IPS-15b (cell line): ENCODE measurements at regions not wholly inside any gene's neighbourhood (a gene's known extent, or its start where the extent isn't known, plus 50 kb on each side); places are given as distances from the start of the nearest gene placed in this dataset.

Experiments used
- H3K27me3 ChIP-seq: one replicate; pipeline ENCODE4 v1.6.1; 2013; ENCODE audit warnings: low read length; ENCODE audit not compliant: control insufficient read depth, insufficient read depth
- H3K36me3 ChIP-seq: one replicate; pipeline ENCODE4 v1.6.1; 2013; ENCODE audit warnings: low read length; ENCODE audit not compliant: control insufficient read depth, insufficient read depth
- H3K4me1 ChIP-seq: one replicate; pipeline ENCODE4 v1.6.1; 2013; ENCODE audit warnings: mild to moderate bottlenecking, low read length; ENCODE audit not compliant: control insufficient read depth, insufficient read depth
- H3K4me3 ChIP-seq: one replicate; pipeline ENCODE4 v1.5.1; 2013; ENCODE audit warnings: low read depth, low read length
- H3K9ac ChIP-seq: one replicate; pipeline ENCODE4 v1.6.1; 2013; ENCODE audit warnings: low read depth, mild to moderate bottlenecking, low read length
- H3K9me3 ChIP-seq: one replicate; pipeline ENCODE4 v1.6.1; 2013; ENCODE audit warnings: mild to moderate bottlenecking, low read length; ENCODE audit not compliant: control insufficient read depth, insufficient read depth

DNA sequence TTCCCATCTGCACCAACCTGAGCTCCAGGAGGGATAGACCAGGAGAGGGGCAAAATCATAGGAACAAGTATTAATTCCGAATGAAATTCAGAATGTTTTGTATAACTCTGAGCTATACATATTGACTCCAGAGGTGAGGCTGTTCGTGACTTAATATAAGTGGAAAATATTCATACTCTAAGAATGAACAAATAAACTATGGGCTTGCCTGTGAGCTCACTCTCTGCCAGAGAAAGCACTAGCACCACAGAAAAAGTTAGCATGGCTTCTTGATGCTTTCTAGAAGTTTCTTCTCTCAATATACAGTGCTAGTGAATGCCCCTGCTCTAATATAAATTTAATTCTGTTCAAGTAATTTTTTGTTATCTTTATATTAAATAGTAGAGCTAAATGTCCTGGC, 1536.4 kb upstream of the FLRT2 start:
- Histone ChIP-seq H3K9me3 (no peaks in the 10 kb centered on the region), H3K27me3 (no peaks in the 10 kb centered on the region), H3K9ac (no peak overlapping the region), H3K4me1 (no peaks in the 10 kb centered on the region), H3K4me3 (no peak overlapping the region), H3K36me3 (no peaks in the 10 kb centered on the region)

GRCh38 chr14:83994020-83994419, 1535.9 kb upstream of the FLRT2 start:
- no peaks in the 10 kb centered on the region for H3K36me3 ChIP-seq
- no peaks in the 10 kb centered on the region for H3K9me3 ChIP-seq
- no peak overlapping the region for H3K4me3 ChIP-seq
- no peak overlapping the region for H3K9ac ChIP-seq
- H3K27me3 ChIP-seq, result no peaks in the 10 kb centered on the region
- no peaks in the 10 kb centered on the region for H3K4me1 ChIP-seq

DNA sequence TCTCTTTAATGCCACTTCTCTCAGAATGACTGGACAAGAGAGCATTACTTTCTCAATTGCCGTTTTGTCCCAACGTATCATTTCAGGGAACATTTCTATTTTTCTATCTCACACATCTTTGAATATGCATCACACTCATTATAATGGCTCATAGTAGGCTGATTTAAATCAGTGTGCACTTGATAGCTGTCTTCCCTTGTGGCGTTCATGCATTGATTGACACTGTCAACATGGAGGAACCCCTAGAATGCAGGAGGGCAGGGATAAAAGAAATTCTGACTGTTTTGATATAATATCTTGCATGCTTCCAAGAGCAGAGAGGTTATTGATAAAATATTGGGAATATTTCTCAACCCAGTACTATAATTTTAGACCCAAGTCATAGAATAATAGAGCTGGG, 1528.9 kb upstream of the FLRT2 start:
- H3K4me1 ChIP-seq, result no peaks in the 10 kb centered on the region
- no peak overlapping the region for H3K9ac ChIP-seq
- H3K27me3 ChIP-seq, result no peaks in the 10 kb centered on the region
- H3K4me3 ChIP-seq, result no peak overlapping the region
- no peaks in the 10 kb centered on the region for H3K9me3 ChIP-seq
- H3K36me3 ChIP-seq, result no peaks in the 10 kb centered on the region

- Histone ChIP-seq H3K9ac (no peak overlapping the region), H3K27me3 (no peaks in the 10 kb centered on the region), H3K9me3 (no peaks in the 10 kb centered on the region)
Observed at GRCh38 chr14:84003346-84003745, 1526.6 kb upstream of the FLRT2 start.

DNA sequence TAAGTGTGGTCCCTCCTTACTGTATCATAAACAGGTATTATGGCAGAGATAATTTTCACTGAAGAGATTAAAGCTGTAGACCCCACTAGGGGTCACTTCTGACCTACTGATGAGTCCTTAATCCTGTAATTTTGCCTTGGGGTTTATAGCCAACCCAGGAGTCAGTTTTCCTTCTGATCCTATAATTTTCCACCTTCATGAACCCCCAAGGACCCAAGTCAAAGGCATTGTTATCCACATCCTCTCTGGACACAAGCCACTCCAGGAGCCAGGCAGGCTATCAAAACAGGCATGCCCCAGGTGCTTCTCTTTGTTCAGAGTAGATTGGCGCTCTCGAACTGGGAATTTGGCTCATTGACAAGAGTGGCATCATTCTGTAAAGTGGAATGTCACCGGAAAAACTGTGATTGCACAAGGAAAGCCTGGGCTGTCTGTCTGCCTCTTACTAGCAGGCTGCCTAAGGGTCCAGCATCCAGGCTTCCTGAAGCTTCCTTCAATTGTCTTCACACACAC, 1523.2 kb upstream of the FLRT2 start:
- Histone ChIP-seq H3K4me1 (no peaks in the 10 kb centered on the region), H3K27me3 (no peaks in the 10 kb centered on the region), H3K9me3 (no peaks in the 10 kb centered on the region), H3K36me3 (no peaks in the 10 kb centered on the region), H3K9ac (no peak overlapping the region), H3K4me3 (no peak overlapping the region)

More at GRCh38 chr14:84003346-84003745, 1526.6 kb upstream of the FLRT2 start:
- Histone ChIP-seq H3K4me3 (no peak overlapping the region), H3K4me1 (no peaks in the 10 kb centered on the region), H3K36me3 (no peaks in the 10 kb centered on the region)

- Histone ChIP-seq H3K36me3 (no peaks in the 10 kb centered on the region), H3K27me3 (no peaks in the 10 kb centered on the region), H3K4me1 (no peaks in the 10 kb centered on the region), H3K4me3 (no peak overlapping the region), H3K9me3 (no peaks in the 10 kb centered on the region), H3K9ac (no peak overlapping the region)
Observed at GRCh38 chr14:84013424-84013823, 1516.5 kb upstream of the FLRT2 start.

DNA sequence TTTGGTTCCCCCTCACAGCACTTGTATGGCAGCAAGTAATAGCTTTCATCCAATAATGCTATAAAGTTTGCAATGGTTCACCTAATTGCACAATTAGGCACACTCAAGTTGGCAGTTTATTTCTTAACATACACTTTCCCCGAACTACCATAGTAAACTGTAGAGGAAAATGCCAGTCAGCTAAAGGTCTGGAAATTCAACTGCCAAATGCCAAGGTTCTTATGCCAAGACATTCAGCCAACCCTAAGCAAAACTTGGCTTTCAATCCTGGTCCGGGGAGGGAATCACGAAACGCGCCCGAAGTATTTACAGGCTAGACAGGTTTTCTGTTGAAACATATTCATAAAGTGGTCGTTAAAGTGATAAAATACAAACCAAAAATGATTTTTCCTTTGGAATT, 1512.4 kb upstream of the FLRT2 start:
- Histone ChIP-seq H3K4me1 (no peaks in the 10 kb centered on the region), H3K36me3 (no peaks in the 10 kb centered on the region), H3K9ac (no peak overlapping the region), H3K4me3 (no peak overlapping the region), H3K27me3 (no peaks in the 10 kb centered on the region), H3K9me3 (no peaks in the 10 kb centered on the region)

- H3K4me1 ChIP-seq, result no peaks in the 10 kb centered on the region
- no peak overlapping the region for H3K4me3 ChIP-seq
- no peaks in the 10 kb centered on the region for H3K36me3 ChIP-seq
- no peak overlapping the region for H3K9ac ChIP-seq
- H3K27me3 ChIP-seq, result no peaks in the 10 kb centered on the region
- no peaks in the 10 kb centered on the region for H3K9me3 ChIP-seq
Observed at GRCh38 chr14:84021433-84021832, 1508.5 kb upstream of the FLRT2 start.

DNA sequence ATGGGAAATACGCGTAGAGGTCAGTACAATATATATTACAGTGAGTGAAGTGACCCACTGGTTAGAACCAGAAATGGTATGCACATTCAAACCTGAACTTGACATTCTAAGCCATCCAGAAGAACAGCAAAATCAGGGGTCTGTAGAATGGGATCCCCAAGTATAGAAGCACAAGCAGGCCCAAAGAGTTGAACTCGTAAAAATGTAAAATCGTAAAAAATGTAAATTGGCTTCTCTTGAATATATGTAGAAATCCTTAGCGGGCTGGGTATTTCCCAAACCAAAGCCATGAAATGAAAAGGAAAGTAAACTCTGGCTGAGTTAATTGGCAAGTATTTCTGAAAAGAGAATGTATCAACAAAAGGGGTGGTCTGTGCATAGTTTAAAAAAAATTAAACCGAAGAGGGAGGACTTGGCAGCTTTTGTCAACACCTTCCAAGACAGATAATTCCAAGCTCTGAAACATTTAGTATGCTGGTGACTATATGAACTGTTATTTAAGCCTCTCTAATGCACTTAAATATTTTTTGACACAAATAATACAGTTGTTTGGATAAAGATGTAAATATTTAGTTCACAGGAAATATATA, 1505.6 kb upstream of the FLRT2 start:
- no peaks in the 10 kb centered on the region for H3K27me3 ChIP-seq
- no peak overlapping the region for H3K9ac ChIP-seq
- H3K36me3 ChIP-seq, result no peaks in the 10 kb centered on the region
- no peak overlapping the region for H3K4me3 ChIP-seq
- no peaks in the 10 kb centered on the region for H3K4me1 ChIP-seq
- H3K9me3 ChIP-seq, result no peaks in the 10 kb centered on the region

DNA sequence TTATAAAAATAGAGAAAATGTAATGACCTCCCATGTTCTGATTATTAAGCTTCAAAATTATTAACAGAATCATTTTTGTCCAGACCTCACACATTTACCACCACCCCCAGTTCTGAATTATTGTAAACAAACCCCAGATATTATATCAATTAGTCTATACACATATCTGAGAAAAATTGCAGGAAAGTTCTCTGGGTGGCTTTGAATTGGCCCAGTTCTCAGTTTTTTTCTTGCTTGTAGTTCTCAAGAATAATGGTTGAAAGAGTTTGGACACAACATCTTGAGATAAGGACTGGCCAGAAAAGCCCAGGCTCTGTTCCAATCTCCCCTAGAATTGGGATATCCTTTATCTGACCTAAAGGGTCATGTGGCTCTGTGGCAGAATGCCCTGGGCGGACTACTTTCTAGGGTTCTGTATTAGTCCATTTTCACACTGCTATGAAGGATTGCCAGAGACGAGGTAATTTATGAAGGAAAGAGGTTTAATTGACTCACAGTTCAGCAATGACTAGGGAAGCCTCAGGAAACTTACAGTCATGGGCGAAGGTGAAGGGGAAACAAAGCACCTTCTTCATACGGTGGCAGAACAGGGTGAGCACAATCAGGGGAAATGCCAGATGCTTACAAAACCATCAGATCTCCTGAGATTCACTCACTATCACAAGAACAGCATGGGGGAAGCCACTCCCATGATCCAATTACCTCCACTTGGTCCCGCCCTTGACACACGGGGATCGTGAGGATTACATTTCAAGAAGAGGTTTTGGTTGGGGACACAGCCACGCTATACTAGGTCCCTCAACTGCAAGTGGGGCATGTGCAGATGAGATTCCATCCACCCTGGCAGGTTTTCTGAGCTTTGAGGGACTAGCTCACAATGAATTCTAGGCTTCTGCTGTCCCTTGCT, 1504.6 kb upstream of the FLRT2 start:
- no peaks in the 10 kb centered on the region for H3K4me1 ChIP-seq
- H3K9ac ChIP-seq, result no peak overlapping the region
- no peak overlapping the region for H3K4me3 ChIP-seq
- H3K36me3 ChIP-seq, result no peaks in the 10 kb centered on the region
- no peaks in the 10 kb centered on the region for H3K9me3 ChIP-seq
- H3K27me3 ChIP-seq, result no peaks in the 10 kb centered on the region

DNA sequence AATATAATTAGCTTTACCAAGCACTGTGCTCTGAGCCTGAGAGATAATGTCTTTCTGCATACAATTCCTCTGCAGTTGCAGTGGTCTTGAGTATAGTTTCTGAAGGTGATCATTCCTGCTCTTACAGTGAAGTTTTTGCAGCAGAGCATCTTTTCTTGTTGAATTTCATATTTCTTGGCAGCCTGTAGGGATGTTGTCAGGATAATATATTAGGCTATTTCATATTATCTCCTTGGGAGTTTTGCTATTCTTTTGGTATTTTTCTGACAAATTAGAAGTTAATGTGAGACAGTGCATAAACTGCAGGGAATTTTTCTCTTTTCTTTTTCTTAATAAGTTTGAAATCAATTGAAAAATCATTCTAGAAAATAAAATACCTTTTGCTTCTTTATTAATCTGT, 1502.6 kb upstream of the FLRT2 start:
- Histone ChIP-seq H3K4me3 (no peak overlapping the region), H3K4me1 (no peaks in the 10 kb centered on the region), H3K9me3 (no peaks in the 10 kb centered on the region), H3K9ac (no peak overlapping the region), H3K27me3 (no peaks in the 10 kb centered on the region), H3K36me3 (no peaks in the 10 kb centered on the region)

GRCh38 chr14:84028080-84028604, 1501.8 kb upstream of the FLRT2 start:
- no peaks in the 10 kb centered on the region for H3K9me3 ChIP-seq
- H3K4me3 ChIP-seq, result no peak overlapping the region
- no peak overlapping the region for H3K9ac ChIP-seq
- H3K27me3 ChIP-seq, result no peaks in the 10 kb centered on the region
- H3K4me1 ChIP-seq, result no peaks in the 10 kb centered on the region
- no peaks in the 10 kb centered on the region for H3K36me3 ChIP-seq
